ENCODE measurements at regions not wholly inside any gene's neighbourhood (a gene's known extent, or its start where the extent isn't known, plus 50 kb on each side); places are given as distances from the start of the nearest gene placed in this dataset.

DNA sequence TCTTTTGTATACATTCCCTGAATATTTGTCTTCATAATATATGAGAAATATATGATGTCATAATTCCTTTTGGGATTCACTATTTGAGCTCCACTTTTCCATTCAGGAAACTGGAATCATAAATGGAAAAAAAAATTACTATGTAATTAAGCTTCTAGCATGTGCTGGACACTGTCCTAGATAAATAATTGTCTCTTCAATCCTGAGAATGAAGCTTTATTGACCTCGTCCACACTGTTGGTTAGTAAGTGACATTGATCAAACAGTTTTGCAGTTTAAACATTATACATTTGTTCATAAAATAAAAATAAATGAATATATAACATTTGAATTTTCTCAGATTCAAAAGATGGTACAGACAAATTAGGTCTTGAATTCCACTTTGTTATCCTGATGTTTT lies 1691.2 kb downstream of the LRRC4C start:
- TF ChIP-seq, protein P1, sequence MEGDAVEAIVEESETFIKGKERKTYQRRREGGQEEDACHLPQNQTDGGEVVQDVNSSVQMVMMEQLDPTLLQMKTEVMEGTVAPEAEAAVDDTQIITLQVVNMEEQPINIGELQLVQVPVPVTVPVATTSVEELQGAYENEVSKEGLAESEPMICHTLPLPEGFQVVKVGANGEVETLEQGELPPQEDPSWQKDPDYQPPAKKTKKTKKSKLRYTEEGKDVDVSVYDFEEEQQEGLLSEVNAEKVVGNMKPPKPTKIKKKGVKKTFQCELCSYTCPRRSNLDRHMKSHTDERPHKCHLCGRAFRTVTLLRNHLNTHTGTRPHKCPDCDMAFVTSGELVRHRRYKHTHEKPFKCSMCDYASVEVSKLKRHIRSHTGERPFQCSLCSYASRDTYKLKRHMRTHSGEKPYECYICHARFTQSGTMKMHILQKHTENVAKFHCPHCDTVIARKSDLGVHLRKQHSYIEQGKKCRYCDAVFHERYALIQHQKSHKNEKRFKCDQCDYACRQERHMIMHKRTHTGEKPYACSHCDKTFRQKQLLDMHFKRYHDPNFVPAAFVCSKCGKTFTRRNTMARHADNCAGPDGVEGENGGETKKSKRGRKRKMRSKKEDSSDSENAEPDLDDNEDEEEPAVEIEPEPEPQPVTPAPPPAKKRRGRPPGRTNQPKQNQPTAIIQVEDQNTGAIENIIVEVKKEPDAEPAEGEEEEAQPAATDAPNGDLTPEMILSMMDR (IDR thresholded peaks at IDR 0.05), result no peak
- no peak for TF ChIP-seq POLR2A (IDR thresholded peaks at IDR 0.05)
